Effector memory CD4-positive, alpha-beta T cell (primary cell): ENCODE measurements at regions not wholly inside any gene's neighbourhood (a gene's known extent, or its start where the extent isn't known, plus 50 kb on each side); places are given as distances from the start of the nearest gene placed in this dataset.

ENCODE experiments used
- DNase-seq, 3 donors: peaks; one replicate each; pipeline ENCODE4 v3.0.0-alpha.2; 2020
- H3K27ac ChIP-seq: 2 replicates; pipeline ENCODE4 v1.7.0; 2013; ENCODE audit warnings: mild to moderate bottlenecking, low read length, moderate library complexity; ENCODE audit not compliant: insufficient read depth, poor library complexity, severe bottlenecking
- H3K27me3 ChIP-seq: replicated peaks from 2 replicates; pipeline ENCODE4 v1.7.0; 2013; ENCODE audit warnings: mild to moderate bottlenecking, low read length; ENCODE audit not compliant: insufficient read depth, control insufficient read depth, poor library complexity, severe bottlenecking
- H3K36me3 ChIP-seq: 2 replicates; pipeline ENCODE4 v1.7.0; 2013; ENCODE audit warnings: mild to moderate bottlenecking, low read length, moderate library complexity; ENCODE audit not compliant: control insufficient read depth, insufficient read depth
- H3K4me1 ChIP-seq: 2 replicates; pipeline ENCODE4 v1.7.0; 2013; ENCODE audit warnings: low read length, mild to moderate bottlenecking; ENCODE audit not compliant: control insufficient read depth, insufficient read depth, poor library complexity, severe bottlenecking
- H3K4me3 ChIP-seq: 2 replicates; pipeline ENCODE4 v1.7.0; 2013; ENCODE audit warnings: low read length, low read depth, mild to moderate bottlenecking; ENCODE audit not compliant: insufficient read depth, poor library complexity, severe bottlenecking
- H3K9me3 ChIP-seq: 2 replicates; pipeline ENCODE4 v1.7.0; 2013; ENCODE audit warnings: mild to moderate bottlenecking, low read length, moderate library complexity; ENCODE audit not compliant: control insufficient read depth

- Histone ChIP-seq H3K27me3 (no peaks in the 10 kb centered on the region), H3K4me3 (no peak overlapping the region), H3K9me3 (no peaks in the 10 kb centered on the region), H3K4me1 (no peaks in the 10 kb centered on the region), H3K27ac (no peak overlapping the region), H3K36me3 (no peaks in the 10 kb centered on the region)
- no peak for DNase-seq
These were observed 103.4 kb upstream of the RPS23 start for GRCh38 chr5:82381591-82381990.

- H3K9me3 ChIP-seq, result no peaks in the 10 kb centered on the region
These were observed 98.2 kb upstream of the RPS23 start for GRCh38 chr5:82376307-82376706.

GRCh38 chr5:82375488-82376244 is 97.5 kb upstream of the RPS23 start:
- Histone ChIP-seq H3K27ac (no peak overlapping the region), H3K36me3 (no peaks in the 10 kb centered on the region), H3K27me3 (no peaks in the 10 kb centered on the region), H3K4me3 (no peak overlapping the region), H3K9me3 (no peaks in the 10 kb centered on the region), H3K4me1 (no peaks in the 10 kb centered on the region)
- DNase-seq, result no peak

More at GRCh38 chr5:82376307-82376706, 98.2 kb upstream of the RPS23 start:
- Histone ChIP-seq H3K4me1 (no peaks in the 10 kb centered on the region), H3K27ac (no peak overlapping the region), H3K27me3 (no peaks in the 10 kb centered on the region), H3K4me3 (no peak overlapping the region), H3K36me3 (no peaks in the 10 kb centered on the region)
- DNase-seq, result no peak

- H3K9me3 ChIP-seq, result no peaks in the 10 kb centered on the region
- DNase-seq, result no peak
- H3K4me1 ChIP-seq, result no peaks in the 10 kb centered on the region
- no peaks in the 10 kb centered on the region for H3K27me3 ChIP-seq
- H3K27ac ChIP-seq, result no peak overlapping the region
- no peaks in the 10 kb centered on the region for H3K36me3 ChIP-seq
- H3K4me3 ChIP-seq, result no peak overlapping the region
These were observed 96.5 kb upstream of the RPS23 start for GRCh38 chr5:82374637-82375036.

GRCh38 chr5:82367930-82368329 is 89.8 kb upstream of the RPS23 start:
- no peaks in the 10 kb centered on the region for H3K36me3 ChIP-seq
- no peak overlapping the region for H3K27ac ChIP-seq
- no peak overlapping the region for H3K4me3 ChIP-seq
- H3K4me1 ChIP-seq, result no peaks in the 10 kb centered on the region
- no peaks in the 10 kb centered on the region for H3K9me3 ChIP-seq
- no peaks in the 10 kb centered on the region for H3K27me3 ChIP-seq
- no peak for DNase-seq

- Histone ChIP-seq H3K27ac (no peak overlapping the region), H3K4me1 (peaks cover 3% of the 10 kb centered on the region), H3K36me3 (no peaks in the 10 kb centered on the region), H3K9me3 (no peaks in the 10 kb centered on the region), H3K27me3 (no peaks in the 10 kb centered on the region), H3K4me3 (no peak overlapping the region)
- DNase-seq, result no peak
These were observed 87.6 kb upstream of the RPS23 start for GRCh38 chr5:82365744-82366228.

- Histone ChIP-seq H3K4me1 (peaks cover 3% of the 10 kb centered on the region), H3K9me3 (no peaks in the 10 kb centered on the region), H3K4me3 (no peak overlapping the region), H3K27me3 (no peaks in the 10 kb centered on the region), H3K27ac (no peak overlapping the region), H3K36me3 (no peaks in the 10 kb centered on the region)
- DNase-seq, result no peak
These were observed 86.9 kb upstream of the RPS23 start for GRCh38 chr5:82365026-82365425.

GRCh38 chr5:82364497-82364896 is 86.3 kb upstream of the RPS23 start:
- DNase-seq, result no peak
- H3K36me3 ChIP-seq, result no peaks in the 10 kb centered on the region
- no peaks in the 10 kb centered on the region for H3K9me3 ChIP-seq
- peaks cover 3% of the 10 kb centered on the region for H3K4me1 ChIP-seq
- H3K4me3 ChIP-seq, result no peak overlapping the region
- H3K27me3 ChIP-seq, result no peaks in the 10 kb centered on the region
- H3K27ac ChIP-seq, result no peak overlapping the region

- no peaks in the 10 kb centered on the region for H3K36me3 ChIP-seq
- no peaks in the 10 kb centered on the region for H3K27me3 ChIP-seq
- H3K27ac ChIP-seq, result no peak overlapping the region
- no peaks in the 10 kb centered on the region for H3K9me3 ChIP-seq
- H3K4me1 ChIP-seq, result peaks cover 3% of the 10 kb centered on the region
- no peak for DNase-seq
- H3K4me3 ChIP-seq, result no peak overlapping the region
These were observed 85.4 kb upstream of the RPS23 start for GRCh38 chr5:82363524-82363923.

GRCh38 chr5:82362636-82363035 is 84.5 kb upstream of the RPS23 start:
- Histone ChIP-seq H3K27me3 (no peaks in the 10 kb centered on the region), H3K4me3 (no peak overlapping the region), H3K27ac (no peak overlapping the region), H3K36me3 (no peaks in the 10 kb centered on the region), H3K9me3 (no peaks in the 10 kb centered on the region), H3K4me1 (peaks cover 9% of the 10 kb centered on the region)
- no peak for DNase-seq
